ENCODE measurements at regions not wholly inside any gene's neighbourhood (a gene's known extent, or its start where the extent isn't known, plus 50 kb on each side); places are given as distances from the start of the nearest gene placed in this dataset.
A peak's percentile ranks its signal among the peaks of the same experiment; 100 is the strongest.

DNA sequence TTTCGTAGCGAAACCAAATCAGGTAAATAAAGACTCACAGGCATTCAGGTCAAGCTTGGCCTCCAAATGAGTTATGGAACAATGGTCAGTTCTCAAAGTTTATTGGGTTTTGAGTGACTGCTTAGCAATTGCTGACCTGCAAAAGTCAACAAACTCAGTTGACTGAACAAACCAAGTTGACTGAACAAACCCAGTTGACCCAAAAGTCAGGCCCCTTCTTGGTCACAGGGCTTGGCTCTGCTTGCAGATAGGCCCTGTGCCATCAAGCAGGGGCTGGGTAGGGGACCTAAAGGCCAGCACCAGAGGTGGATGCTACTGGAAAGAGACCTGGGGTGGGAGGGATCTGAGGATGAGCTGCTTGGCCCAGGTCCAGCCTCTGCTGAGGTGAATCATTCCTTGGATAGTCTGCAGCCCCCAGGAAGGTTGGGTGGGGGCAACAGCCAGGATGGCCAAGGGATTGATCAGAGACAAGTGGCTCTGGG is 64.6 kb downstream of the GADD45G start:
- H3K27ac ChIP-seq = peak overlapping the region in 1 of 2 donors; percentile 87
- no peak for DNase-seq (ENCODE audit: low spot score)

DNA sequence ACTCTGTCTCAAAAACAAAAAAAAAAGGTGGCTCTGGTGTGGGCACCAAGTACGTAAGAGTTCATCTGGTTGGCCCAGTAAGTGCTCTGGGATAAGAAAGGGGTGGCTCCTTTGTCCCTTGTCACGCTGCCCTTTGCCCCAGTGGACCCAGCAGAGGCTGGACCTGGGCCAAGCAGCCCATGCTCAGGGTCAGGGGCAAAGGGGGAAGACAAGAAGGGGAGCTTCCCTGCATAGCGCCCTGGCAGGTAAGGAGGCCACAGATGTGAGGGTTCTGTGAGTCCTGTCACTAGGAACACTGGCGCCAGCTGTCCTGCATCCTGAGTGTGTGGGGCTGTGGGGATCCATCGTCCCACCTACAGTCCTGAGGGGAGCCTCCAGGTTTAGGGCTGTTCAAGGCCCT is 65.3 kb downstream of the GADD45G start:
- H3K9me3 ChIP-seq = no peaks in the 10 kb centered on the region
- H3K27me3 ChIP-seq (replicated peaks; ENCODE audit: insufficient read depth) = no peaks in the 10 kb centered on the region
- WGBS = 96% methylated on average over 5 of the region's 5 CpGs
- TF ChIP-seq, protein P1, sequence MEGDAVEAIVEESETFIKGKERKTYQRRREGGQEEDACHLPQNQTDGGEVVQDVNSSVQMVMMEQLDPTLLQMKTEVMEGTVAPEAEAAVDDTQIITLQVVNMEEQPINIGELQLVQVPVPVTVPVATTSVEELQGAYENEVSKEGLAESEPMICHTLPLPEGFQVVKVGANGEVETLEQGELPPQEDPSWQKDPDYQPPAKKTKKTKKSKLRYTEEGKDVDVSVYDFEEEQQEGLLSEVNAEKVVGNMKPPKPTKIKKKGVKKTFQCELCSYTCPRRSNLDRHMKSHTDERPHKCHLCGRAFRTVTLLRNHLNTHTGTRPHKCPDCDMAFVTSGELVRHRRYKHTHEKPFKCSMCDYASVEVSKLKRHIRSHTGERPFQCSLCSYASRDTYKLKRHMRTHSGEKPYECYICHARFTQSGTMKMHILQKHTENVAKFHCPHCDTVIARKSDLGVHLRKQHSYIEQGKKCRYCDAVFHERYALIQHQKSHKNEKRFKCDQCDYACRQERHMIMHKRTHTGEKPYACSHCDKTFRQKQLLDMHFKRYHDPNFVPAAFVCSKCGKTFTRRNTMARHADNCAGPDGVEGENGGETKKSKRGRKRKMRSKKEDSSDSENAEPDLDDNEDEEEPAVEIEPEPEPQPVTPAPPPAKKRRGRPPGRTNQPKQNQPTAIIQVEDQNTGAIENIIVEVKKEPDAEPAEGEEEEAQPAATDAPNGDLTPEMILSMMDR (IDR thresholded peaks at IDR 0.05) = no peak
- H3K4me1 ChIP-seq (replicated peaks) = peaks cover 32% of the 10 kb centered on the region
- no peaks in the 10 kb centered on the region for H3K36me3 ChIP-seq
- DNase-seq (ENCODE audit: low spot score) = no peak
- intact Hi-C loops (cut with DNase I) = no loop called here
- H3K4me3 ChIP-seq = no peak overlapping the region
- no peak overlapping the region for H3K27ac ChIP-seq

More for the DNA sequence above, 64.6 kb downstream of the GADD45G start:
- TF ChIP-seq, protein P1 (IDR thresholded peaks at IDR 0.05) = no peak
- no peak for TF ChIP-seq POLR2A (IDR thresholded peaks at IDR 0.05)
- TF ChIP-seq POLR2AphosphoS5 (IDR thresholded peaks at IDR 0.05) = peak; percentile 71
- intact Hi-C loops (cut with DNase I) = no loop called here
- Histone ChIP-seq H3K4me1 (replicated peaks) (peaks cover 35% of the 10 kb centered on the region), H3K27me3 (replicated peaks; ENCODE audit: insufficient read depth) (no peaks in the 10 kb centered on the region), H3K36me3 (no peaks in the 10 kb centered on the region), H3K9me3 (no peaks in the 10 kb centered on the region), H3K4me3 (no peak overlapping the region)
- 86% methylated on average over 2 of the region's 2 CpGs for WGBS

DNA sequence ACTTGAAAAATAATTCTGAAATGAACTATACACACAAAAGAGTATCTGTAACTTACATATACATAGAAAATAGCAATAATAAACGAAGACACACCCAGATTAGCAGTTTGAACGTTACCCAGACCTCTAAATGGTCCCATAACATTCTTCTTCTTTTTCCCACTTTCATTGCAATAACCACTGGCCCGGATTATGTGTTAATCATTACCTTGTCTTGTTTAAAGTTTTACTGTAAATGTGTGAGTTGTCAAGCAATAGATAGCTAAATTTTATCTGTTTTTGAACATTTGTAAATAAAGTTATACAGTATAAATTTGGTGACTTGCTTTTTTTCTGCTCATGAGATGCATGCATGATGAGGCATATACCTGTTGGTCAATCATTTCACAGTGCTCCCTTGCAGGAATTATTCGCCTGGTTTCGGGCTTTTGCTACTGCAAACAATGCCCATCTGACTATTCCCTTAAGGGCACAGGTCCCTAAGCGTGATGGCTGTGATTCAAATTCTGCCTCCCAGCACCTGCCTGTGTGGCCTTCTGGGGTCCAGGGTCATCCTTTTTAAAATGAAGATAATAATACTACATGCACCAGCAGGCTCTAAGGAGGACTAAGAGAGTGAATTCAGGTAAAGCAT is 66.1 kb downstream of the GADD45G start:
- DNase-seq (ENCODE audit: low spot score) = no peak
- Histone ChIP-seq H3K4me1 (replicated peaks) (peaks cover 32% of the 10 kb centered on the region), H3K27me3 (replicated peaks; ENCODE audit: insufficient read depth) (no peaks in the 10 kb centered on the region), H3K9me3 (no peaks in the 10 kb centered on the region), H3K27ac (no peak overlapping the region), H3K36me3 (no peaks in the 10 kb centered on the region), H3K4me3 (no peak overlapping the region)
- WGBS = 74% methylated on average over 6 of the region's 6 CpGs
- TF ChIP-seq POLR2AphosphoS5 (IDR thresholded peaks at IDR 0.05) = no peak
- no peak for TF ChIP-seq POLR2A (IDR thresholded peaks at IDR 0.05)
- TF ChIP-seq, protein P1 (IDR thresholded peaks at IDR 0.05) = no peak
- intact Hi-C loops (cut with DNase I) = no loop called here

DNA sequence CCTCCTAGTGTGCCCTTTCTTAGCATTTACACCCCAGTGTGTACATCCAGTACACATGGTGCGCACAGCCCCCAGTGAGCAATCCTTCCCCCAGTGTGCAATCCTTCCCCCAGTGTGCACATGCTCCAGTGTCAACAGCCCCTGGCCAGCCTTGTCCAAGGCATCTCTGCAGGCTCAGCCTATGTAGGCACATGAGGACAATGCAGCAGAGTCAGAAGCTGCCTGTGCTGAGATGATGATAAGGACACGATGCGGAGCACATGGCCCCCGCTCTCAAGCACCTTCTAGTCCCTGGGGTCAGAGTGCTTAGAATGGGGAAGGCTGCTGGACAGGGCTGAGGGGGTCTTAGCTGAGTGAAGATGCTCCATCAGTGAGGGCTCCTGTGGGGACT is 69.8 kb downstream of the GADD45G start:
- Histone ChIP-seq H3K4me1 (replicated peaks) (peaks cover 16% of the 10 kb centered on the region), H3K27me3 (replicated peaks; ENCODE audit: insufficient read depth) (no peaks in the 10 kb centered on the region), H3K4me3 (no peak overlapping the region), H3K27ac (no peak overlapping the region), H3K9me3 (no peaks in the 10 kb centered on the region), H3K36me3 (no peaks in the 10 kb centered on the region)
- DNase-seq (ENCODE audit: low spot score) = no peak
- WGBS = 88% methylated on average over 4 of the region's 4 CpGs
- intact Hi-C loops (cut with DNase I) = no loop called here
- no peak for TF ChIP-seq POLR2A (IDR thresholded peaks at IDR 0.05)
- TF ChIP-seq, protein P1 (IDR thresholded peaks at IDR 0.05) = no peak
- no peak for TF ChIP-seq POLR2AphosphoS5 (IDR thresholded peaks at IDR 0.05)

DNA sequence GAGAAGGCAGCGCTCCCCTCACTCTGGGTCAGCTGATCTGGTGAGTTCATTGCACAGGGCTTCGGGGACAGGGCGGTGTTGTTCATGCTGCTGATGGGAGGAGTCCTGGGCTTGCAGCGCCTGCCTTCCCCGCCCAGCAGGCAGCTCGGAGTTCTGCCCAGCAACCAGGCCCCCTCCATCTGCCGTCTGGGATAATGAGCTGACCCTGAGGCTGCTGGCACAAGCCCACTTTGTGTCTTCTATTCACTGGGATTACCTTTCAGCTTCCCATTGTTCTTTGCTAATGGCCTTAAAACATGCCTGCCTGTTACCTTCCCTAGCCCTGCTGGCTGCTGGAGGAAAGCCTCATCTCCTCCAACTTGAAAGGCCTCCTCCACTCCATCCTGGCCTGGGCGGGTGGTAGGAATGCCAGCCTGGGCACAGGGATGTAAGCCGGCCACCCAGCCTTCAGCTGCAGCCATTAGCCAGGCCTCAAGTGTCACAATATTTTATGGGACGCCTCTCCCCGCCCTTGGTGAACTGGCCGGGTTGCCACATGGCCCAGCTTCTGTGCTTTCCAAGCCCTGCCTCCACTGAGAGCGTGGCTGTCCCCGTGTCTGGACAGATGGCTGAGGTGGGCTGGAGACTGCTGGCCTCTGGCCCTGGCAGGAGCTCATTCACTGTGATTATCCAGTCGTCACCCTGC is 70.4 kb downstream of the GADD45G start:
- peaks cover 16% of the 10 kb centered on the region for H3K4me1 ChIP-seq (replicated peaks)
- no peaks in the 10 kb centered on the region for H3K9me3 ChIP-seq
- no peaks in the 10 kb centered on the region for H3K36me3 ChIP-seq
- 36% methylated on average over 15 of the region's 15 CpGs for WGBS
- peak overlapping the region; percentile 21 to 57 for H3K27ac ChIP-seq
- no peak overlapping the region for H3K4me3 ChIP-seq
- intact Hi-C loops (cut with DNase I) = no loop called here
- peak; percentile 50 for DNase-seq (ENCODE audit: low spot score)
- H3K27me3 ChIP-seq (replicated peaks; ENCODE audit: insufficient read depth) = no peaks in the 10 kb centered on the region
- no peak for TF ChIP-seq POLR2A (IDR thresholded peaks at IDR 0.05)
- TF ChIP-seq POLR2AphosphoS5 (IDR thresholded peaks at IDR 0.05) = peak; percentile 33
